ENCODE measurements at regions not wholly inside any gene's neighbourhood (a gene's known extent, or its start where the extent isn't known, plus 50 kb on each side); places are given as distances from the start of the nearest gene placed in this dataset.

DNA sequence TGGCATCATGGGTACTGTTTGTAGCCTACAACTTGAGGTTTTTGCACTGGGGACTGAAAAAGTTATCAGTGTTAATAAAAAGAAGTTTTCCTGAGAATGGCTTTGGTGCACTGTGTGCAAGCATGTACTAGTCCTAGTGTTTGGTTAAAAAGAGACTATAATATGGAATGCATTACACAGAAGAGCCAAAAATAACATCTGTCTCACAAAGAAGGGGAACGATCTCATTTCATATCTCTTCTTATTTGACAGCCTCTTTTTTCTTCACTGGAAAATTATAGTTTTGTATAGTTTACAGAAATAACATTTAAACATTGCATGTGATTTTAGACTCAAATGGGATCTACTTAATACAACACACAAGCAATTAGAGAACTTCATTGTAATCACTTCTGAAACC, 127.0 kb upstream of the GDNF start:
- no peaks in the 10 kb centered on the region for H3K9me3 Mint-ChIP-seq
- H3K4me3 Mint-ChIP-seq = no peak overlapping the region
- TF ChIP-seq, protein P1, sequence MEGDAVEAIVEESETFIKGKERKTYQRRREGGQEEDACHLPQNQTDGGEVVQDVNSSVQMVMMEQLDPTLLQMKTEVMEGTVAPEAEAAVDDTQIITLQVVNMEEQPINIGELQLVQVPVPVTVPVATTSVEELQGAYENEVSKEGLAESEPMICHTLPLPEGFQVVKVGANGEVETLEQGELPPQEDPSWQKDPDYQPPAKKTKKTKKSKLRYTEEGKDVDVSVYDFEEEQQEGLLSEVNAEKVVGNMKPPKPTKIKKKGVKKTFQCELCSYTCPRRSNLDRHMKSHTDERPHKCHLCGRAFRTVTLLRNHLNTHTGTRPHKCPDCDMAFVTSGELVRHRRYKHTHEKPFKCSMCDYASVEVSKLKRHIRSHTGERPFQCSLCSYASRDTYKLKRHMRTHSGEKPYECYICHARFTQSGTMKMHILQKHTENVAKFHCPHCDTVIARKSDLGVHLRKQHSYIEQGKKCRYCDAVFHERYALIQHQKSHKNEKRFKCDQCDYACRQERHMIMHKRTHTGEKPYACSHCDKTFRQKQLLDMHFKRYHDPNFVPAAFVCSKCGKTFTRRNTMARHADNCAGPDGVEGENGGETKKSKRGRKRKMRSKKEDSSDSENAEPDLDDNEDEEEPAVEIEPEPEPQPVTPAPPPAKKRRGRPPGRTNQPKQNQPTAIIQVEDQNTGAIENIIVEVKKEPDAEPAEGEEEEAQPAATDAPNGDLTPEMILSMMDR (IDR thresholded peaks at IDR 0.05) = no peak
- no peaks in the 10 kb centered on the region for H3K36me3 Mint-ChIP-seq (ENCODE audit: low read depth)
- H3K4me1 Mint-ChIP-seq = no peaks in the 10 kb centered on the region
- H3K27me3 Mint-ChIP-seq (ENCODE audit: low read depth, poor library complexity) = peaks cover 3% of the 10 kb centered on the region
- DNase-seq = no peak
- H3K27ac Mint-ChIP-seq = no peak overlapping the region

DNA sequence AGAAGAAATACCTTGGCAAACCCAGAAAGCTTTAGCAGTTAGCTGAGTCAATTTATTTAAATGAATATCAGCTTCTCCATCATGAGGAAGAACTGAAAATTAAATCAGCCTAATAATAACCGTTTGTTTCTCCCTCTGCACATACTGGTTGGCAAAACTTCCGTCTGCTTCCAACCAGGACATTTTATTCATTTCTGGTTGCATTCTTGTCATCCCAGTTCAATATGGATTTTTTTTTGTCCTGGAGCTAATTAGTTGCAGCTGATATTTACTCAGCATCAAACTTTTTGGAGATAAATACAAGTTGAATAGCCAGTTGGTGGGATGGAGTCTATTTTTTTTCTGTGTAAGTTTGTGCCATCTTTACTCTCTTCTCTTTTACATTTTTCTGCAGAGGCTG, 126.5 kb upstream of the GDNF start:
- DNase-seq = no peak
- peaks cover 3% of the 10 kb centered on the region for H3K27me3 Mint-ChIP-seq (ENCODE audit: low read depth, poor library complexity)
- no peak overlapping the region for H3K4me3 Mint-ChIP-seq
- H3K9me3 Mint-ChIP-seq = no peaks in the 10 kb centered on the region
- TF ChIP-seq, protein P1 (IDR thresholded peaks at IDR 0.05) = no peak
- no peak overlapping the region for H3K27ac Mint-ChIP-seq
- no peaks in the 10 kb centered on the region for H3K4me1 Mint-ChIP-seq
- H3K36me3 Mint-ChIP-seq (ENCODE audit: low read depth) = no peaks in the 10 kb centered on the region

DNA sequence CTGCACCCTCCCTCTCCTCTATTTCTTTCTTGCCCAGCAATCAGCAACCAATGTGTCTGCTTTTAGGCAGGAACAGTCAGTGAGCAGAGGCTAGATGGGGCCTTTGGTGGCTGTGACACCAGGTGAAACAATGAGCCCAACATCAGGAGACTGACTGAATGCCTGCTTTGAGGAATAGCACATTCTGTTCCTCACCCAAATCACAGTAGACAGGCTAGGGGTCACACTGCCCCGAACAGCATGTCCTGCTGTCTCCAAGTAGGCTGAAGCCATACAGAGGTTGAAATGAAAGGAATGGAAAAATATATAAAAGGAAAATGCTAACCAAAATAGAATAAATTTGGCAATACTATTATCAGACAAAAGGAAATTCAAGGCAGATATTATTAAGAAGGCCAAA, 122.5 kb upstream of the GDNF start:
- DNase-seq = no peak
- TF ChIP-seq, protein P1 (IDR thresholded peaks at IDR 0.05) = no peak
- H3K4me3 Mint-ChIP-seq = no peak overlapping the region
- peaks cover 31% of the 10 kb centered on the region for H3K36me3 Mint-ChIP-seq (ENCODE audit: low read depth)
- H3K27me3 Mint-ChIP-seq (ENCODE audit: low read depth, poor library complexity) = peaks cover 5% of the 10 kb centered on the region
- H3K4me1 Mint-ChIP-seq = no peaks in the 10 kb centered on the region
- H3K9me3 Mint-ChIP-seq = peaks cover 36% of the 10 kb centered on the region
- H3K27ac Mint-ChIP-seq = no peak overlapping the region

DNA sequence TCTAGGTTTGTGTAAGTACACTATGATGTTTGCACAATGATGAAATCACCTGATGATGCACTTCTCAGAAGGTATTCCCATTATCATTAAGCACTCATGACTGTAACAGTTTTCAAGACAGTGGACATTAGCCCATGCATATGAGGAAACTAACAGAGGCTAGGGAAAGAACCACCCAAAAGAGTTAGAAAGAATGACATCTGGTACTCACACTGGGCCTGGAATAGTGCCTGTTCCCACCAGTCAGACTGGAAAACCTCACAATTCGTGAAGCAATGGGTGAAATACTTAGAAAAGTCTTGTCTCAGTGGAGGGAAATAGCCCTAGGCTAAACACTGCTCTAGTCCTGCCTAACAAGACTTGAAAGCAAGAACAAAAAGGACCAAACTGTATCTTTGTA, 117.4 kb upstream of the GDNF start:
- peaks cover 47% of the 10 kb centered on the region for H3K9me3 Mint-ChIP-seq
- DNase-seq = no peak
- TF ChIP-seq, protein P1 (IDR thresholded peaks at IDR 0.05) = no peak
- H3K27me3 Mint-ChIP-seq (ENCODE audit: low read depth, poor library complexity) = peaks cover 5% of the 10 kb centered on the region
- peaks cover 6% of the 10 kb centered on the region for H3K4me1 Mint-ChIP-seq
- H3K4me3 Mint-ChIP-seq = no peak overlapping the region
- H3K36me3 Mint-ChIP-seq (ENCODE audit: low read depth) = peaks cover 31% of the 10 kb centered on the region
- H3K27ac Mint-ChIP-seq = no peak overlapping the region

DNA sequence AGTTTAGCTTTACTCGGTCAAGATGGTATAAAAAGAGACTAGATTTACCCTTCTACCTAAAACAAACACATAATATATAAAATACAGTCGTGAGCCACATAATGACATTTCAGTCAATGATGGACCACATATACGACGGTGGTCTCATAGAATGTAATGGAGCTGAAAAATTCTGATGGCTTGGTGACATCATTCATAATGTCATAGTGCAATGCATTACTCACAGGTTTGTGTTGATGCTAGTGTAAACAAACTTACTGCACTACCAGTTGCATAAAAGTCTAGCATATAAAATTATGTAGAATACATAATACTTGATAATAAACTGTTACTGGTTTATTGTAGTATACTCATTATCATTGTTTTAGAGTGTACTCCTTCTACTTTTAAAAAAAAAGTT, 115.9 kb upstream of the GDNF start:
- H3K27ac Mint-ChIP-seq = no peak overlapping the region
- peaks cover 31% of the 10 kb centered on the region for H3K36me3 Mint-ChIP-seq (ENCODE audit: low read depth)
- H3K9me3 Mint-ChIP-seq = peaks cover 48% of the 10 kb centered on the region
- TF ChIP-seq, protein P1 (IDR thresholded peaks at IDR 0.05) = no peak
- no peak for DNase-seq
- peaks cover 8% of the 10 kb centered on the region for H3K4me1 Mint-ChIP-seq
- H3K4me3 Mint-ChIP-seq = no peak overlapping the region
- peaks cover 5% of the 10 kb centered on the region for H3K27me3 Mint-ChIP-seq (ENCODE audit: low read depth, poor library complexity)

DNA sequence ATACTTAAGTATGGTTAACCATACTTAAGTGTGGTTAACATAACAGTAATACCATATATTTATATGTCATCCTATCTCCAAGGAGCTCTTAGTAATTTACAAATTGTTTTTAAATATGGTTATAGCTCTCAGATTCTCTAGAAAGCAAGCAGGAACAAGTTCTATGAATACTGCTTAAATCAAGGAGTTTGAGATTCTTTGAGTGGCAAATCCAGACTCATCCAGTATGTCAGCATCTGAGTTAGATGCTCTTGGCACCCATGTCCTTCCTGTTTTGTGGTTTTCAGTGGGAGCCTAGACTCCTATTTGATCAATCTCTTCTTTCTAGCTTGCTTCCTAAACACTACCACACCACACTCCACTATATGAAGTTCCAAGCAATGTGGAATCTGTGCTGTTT, 114.7 kb upstream of the GDNF start:
- TF ChIP-seq, protein P1 (IDR thresholded peaks at IDR 0.05) = no peak
- H3K36me3 Mint-ChIP-seq (ENCODE audit: low read depth) = peaks cover 19% of the 10 kb centered on the region
- H3K9me3 Mint-ChIP-seq = peaks cover 40% of the 10 kb centered on the region
- H3K4me1 Mint-ChIP-seq = peaks cover 8% of the 10 kb centered on the region
- H3K27me3 Mint-ChIP-seq (ENCODE audit: low read depth, poor library complexity) = no peaks in the 10 kb centered on the region
- no peak overlapping the region for H3K27ac Mint-ChIP-seq
- DNase-seq = no peak
- H3K4me3 Mint-ChIP-seq = no peak overlapping the region
